ENCODE measurements at regions not wholly inside any gene's neighbourhood (a gene's known extent, or its start where the extent isn't known, plus 50 kb on each side); places are given as distances from the start of the nearest gene placed in this dataset.
"Not testable (repeated sequence)": the region's sequence is repeated elsewhere in the genome, so short reads cannot be mapped to it uniquely, and the experiment has no call there.

- DNase-seq: no peak
Observed at GRCh38 chr6:27854421-27854820, 57.8 kb downstream of the OR2B2 start.

DNA sequence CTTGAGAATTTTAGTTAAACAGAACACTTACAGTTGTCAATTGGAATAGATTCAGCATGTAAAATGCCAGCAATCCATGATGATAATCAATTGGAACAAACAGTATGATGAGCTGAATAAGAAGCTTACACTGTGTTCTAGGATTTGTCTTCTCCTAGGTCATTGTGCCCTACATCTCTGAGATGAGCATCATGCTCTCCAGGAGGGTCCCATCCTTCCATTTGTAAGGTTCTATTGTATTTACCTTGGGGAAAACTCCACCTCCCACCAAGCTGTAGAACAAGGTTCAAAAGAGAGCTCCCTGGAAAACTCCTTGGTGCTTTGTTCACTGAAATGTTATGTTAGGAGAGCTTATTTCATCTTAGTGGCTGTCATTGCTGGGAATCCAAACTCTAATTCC is 60.8 kb downstream of the OR2B2 start:
- no peak for DNase-seq

GRCh38 chr6:27849001-27849400 is 63.2 kb downstream of the OR2B2 start:
- not testable (repeated sequence) for DNase-seq

DNA sequence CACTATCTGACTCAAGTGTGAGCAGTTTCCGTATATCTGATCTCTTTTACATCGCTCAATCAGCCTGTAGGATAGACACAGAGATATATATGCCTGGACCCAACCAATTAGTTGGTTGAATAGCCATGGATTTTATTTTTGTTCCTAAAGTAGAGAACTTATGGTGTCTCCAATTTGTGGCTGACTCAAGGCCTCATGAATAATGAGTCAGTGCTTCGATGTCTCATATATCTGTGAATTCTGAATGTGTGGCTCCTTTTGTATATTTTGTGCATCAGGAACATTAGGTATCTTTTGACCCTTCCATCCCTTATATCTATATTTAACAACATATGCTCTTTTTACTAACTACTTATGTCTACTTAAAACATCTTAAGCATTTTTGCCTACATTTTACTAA is 64.5 kb downstream of the OR2B2 start:
- no peak for DNase-seq

DNA sequence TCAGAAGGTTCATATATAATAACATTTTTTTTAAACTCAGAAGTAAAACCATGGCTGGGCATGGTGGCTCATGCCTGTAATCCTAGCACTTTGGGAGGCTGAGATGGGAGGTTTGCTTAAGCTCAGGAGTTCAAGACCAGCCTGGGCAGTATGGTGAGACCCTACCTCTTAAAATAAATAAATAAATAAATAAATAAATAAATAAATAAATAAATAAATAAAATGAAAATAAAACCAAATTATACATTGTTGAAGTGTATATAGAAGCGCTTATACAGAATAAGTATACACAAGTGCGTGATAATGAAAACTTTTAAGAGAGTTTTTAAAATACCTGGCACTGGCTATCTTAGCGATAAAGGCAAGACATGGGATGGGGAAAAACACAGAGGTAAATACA is 71.6 kb downstream of the OR2B2 start:
- DNase-seq: no peak

DNA sequence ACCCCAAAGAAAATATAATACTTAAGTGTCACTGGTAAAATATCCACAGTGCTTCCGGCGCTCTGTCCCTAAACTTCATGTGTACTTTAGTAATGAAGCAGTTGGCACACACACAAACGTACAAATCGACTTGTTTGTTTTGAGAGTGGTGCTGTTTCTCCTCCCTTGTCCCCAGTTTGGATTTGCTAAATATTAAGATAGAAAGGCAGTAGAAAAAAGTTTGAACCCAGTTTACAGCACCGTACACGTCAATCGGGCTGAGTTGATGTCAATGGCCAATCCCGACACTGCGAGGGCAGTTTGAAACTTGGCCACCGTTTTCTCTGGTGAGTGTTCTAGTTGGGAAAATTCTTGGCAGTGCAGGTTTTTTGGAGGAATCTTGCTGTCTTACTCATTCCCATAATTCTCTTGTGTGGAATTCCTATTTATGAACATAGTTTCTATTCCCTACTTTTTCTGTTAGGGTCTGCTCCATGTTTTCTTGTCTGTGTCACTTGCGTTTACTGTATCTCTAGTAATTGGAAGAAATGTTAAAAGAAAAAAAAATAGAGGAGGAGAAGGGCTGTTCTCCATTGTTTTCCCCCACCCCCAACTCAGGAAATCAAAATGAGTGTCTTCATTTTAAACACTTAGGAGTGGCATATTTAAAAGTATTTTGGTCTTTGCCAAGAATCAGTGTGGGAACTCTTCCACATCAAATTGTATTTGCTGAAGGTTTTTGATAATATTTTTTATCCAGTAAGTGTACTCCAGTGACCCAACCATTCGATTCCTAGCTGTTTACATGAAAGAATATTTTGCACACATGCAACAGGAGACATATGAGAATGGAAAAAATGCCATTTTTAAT is 72.3 kb downstream of the OR2B2 start:
- DNase-seq: peak; percentile 83

- peak; percentile 85 for DNase-seq
Observed at GRCh38 chr6:27838945-27839625, 73.1 kb downstream of the OR2B2 start.

- peak; percentile 100 for DNase-seq
Observed at GRCh38 chr6:27838058-27838944, 73.9 kb downstream of the OR2B2 start.

GRCh38 chr6:27837625-27838057 is 74.6 kb downstream of the OR2B2 start:
- DNase-seq: no peak

GRCh38 chr6:27836783-27837624 is 75.2 kb downstream of the OR2B2 start:
- DNase-seq: peak; percentile 95

GRCh38 chr6:27836141-27836782 is 75.9 kb downstream of the OR2B2 start:
- DNase-seq: no peak

GRCh38 chr6:27834879-27835549 is 77.2 kb downstream of the OR2B2 start:
- DNase-seq: peak; percentile 24

- peak; percentile 3 for DNase-seq
Observed at GRCh38 chr6:27834384-27834783, 77.8 kb downstream of the OR2B2 start.

DNA sequence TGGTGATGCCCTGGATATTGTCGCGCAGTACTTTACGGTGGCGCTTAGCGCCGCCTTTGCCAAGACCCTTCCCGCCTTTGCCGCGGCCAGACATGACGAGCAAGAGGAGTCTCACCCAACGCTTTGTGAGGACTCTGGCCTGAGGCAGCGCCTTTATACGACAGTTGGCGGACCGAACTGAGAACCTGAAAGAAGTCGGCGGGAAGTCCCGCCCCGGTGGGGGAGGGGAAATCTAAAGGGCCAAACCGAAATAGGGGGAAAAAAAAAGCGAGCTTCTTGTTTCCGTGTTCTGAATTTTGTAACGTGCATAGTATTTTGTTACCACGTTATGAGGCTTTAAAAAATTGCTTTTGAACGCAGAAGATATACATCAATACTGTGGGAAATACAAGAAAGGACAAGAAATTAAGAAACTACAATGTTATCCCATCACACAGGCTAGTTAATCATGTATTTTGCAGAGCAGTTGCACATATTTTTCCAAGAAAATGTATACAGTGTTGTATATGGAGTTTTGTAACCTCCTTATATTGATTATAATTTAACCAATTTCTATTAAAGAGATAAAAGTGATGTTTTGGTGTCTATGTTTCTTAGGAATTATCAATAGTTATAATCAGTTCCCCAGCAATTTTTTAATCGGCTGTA is 80.6 kb downstream of the OR2B2 start:
- DNase-seq: peak; percentile 84

- DNase-seq: peak; percentile 90
Observed at GRCh38 chr6:27830600-27831433, 81.4 kb downstream of the OR2B2 start.

DNA sequence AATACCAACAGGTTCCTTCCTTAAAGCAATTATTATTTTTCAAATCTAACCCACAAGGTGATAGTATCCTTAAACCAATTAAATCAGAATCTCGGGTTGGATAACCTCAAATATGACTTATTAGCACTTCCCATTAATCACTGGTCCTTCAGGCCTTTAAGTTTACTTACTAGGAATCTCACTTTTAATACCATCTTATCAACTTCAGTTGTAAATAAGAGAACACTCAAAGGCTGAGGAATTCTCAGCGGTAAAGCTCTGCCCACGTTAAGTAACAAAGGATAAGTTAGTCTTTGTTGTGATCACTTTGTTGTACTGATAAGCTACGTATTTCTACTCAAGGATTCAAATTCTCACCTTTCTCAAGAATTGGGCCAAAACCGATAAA is 82.0 kb downstream of the OR2B2 start:
- DNase-seq: no peak

DNA sequence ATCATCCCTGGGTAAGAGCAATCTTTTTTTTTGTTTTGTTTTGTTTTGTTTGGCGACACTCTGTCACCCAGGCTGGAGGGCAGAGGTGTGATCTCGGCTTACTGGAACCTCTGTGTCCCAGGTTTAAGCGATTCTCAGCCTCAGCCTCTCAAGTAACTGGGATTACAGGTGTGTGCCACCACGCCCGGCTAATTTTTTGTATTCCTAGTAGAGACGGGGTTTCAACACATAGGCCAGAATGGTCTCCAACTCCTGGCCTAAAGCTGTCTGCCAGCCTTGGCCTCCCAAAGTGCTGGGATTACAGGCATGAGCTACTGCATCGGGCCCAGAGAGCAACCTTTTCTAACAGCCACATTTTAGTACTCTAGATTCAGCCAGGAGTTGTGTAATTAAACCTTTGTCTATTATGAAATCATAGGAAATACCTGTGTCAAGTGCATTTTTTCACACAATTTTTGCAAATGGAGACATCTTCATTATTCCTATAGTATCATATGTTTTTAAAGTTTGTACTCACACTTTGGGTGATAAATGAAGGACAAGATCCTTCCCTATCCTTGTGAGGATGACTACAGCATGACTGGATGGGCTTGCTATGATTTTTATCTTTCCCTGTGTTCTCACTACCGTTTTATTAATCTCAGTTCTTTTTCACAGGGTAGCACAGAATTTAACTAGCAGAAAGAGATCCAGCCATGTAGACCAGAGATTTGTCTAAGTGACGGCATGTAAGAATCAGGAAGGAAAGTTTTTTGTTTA is 82.6 kb downstream of the OR2B2 start:
- DNase-seq: no peak

DNA sequence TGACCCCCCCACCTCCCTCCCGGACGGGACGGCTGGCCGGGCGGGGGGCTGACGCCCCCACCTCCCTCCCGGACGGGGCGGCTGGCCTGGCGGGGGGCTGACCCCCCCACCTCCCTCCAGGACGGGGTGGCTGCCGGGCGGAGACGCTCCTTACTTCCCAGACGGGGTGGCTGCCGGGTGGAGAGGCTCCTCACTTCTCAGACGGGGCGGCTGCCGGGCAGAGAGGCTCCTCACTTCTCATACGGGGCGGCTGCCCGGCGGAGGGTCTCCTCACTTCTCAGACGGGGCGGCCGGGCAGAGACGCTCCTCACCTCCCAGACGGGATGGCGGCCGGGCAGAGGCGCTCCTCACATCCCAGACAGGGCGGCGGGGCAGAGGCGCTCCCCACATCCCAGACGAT is 84.7 kb downstream of the OR2B2 start:
- not testable (repeated sequence) for DNase-seq

DNA sequence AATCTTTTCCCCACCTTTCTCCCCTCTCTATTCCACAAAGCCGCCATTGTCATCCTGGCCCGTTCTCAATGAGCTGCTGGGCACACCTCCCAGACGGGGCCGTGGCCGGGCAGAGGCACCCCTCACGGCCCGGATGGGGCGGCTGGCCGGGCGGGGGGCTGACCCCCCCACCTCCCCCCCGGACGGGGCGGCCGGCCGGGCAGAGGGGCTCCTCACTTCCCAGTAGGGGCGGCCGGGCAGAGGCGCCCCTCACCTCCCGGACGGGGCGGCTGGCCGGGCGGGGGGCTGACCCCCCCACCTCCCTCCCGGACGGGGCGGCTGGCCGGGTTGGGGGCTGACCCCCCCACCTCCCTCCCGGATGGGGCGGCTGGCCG is 85.6 kb downstream of the OR2B2 start:
- DNase-seq: peak; percentile 11
